ENCODE measurements at regions not wholly inside any gene's neighbourhood (a gene's known extent, or its start where the extent isn't known, plus 50 kb on each side); places are given as distances from the start of the nearest gene placed in this dataset.

DNA sequence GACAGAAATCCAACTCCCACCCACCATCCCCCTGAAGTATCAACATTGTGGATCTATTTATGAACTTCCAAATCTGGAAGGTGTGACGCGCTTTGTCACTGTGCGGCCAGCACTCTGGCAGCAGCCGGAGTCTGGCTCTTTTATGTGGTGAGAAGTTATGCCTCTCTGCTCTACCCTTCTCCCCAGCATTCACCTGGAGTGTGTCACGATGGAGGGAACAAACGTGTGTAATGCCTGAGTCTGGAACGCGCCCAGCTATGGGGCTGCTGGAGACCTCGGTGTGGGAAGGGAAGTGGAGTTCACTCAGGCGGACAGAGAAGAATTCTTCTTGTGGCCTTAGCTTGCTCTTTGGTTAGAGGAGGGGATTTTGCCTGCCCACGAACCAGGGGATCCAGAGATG lies 222.1 kb upstream of the RPL34 start:
- CTCF ChIA-PET = no interaction called here
- H2AFZ ChIP-seq (ENCODE audit: low read depth) = no peak overlapping the region
- no peaks in the 10 kb centered on the region for H3K79me2 ChIP-seq (ENCODE audit: insufficient read depth)
- H3K4me2 ChIP-seq = no peak overlapping the region
- peaks cover 9% of the 10 kb centered on the region; the same call in 1 of the 2 replicates for H3K27me3 ChIP-seq (ENCODE audit: insufficient read depth)
- WGBS (ENCODE audit: low lambda C conversion rate) = 27% methylated on average over 7 of the region's 11 CpGs
- H3K9me2 ChIP-seq = no peaks in the 10 kb centered on the region
- no peak overlapping the region for H3K4me3 ChIP-seq (ENCODE audit: low read depth in 2 of 2, low read length in 1 of 2)
- H4K20me1 ChIP-seq (ENCODE audit: insufficient read depth) = no peaks in the 10 kb centered on the region
- no peak overlapping the region for H3K9ac ChIP-seq
- POLR2A ChIA-PET = no interaction called here
- no peaks in the 10 kb centered on the region for H3F3A ChIP-seq (replicated peaks; ENCODE audit: insufficient read depth)
- H3K27ac ChIP-seq (ENCODE audit: low read depth in 2 of 2, low read length in 1 of 2) = no peak overlapping the region
- H3K9me3 ChIP-seq = no peaks in the 10 kb centered on the region
- H3K36me3 ChIP-seq (replicated peaks in 1 of 2; ENCODE audit: control insufficient read depth in 1 of 2, insufficient read depth in 2 of 2, low read length in 1 of 2) = no peaks in the 10 kb centered on the region
- no peaks in the 10 kb centered on the region for H3K4me1 ChIP-seq (ENCODE audit: control insufficient read depth in 1 of 2, insufficient read depth in 2 of 2, low read depth in 1 of 2, low read length in 1 of 2)
- TF ChIP-seq FOSL2 (IDR thresholded peaks at IDR 0.05; ENCODE audit: borderline replicate concordance, low read depth) = no peak
- no peak for TF ChIP-seq EZH2phosphoT487 (IDR thresholded peaks at IDR 0.05; ENCODE audit: borderline replicate concordance, low read depth)
- TF ChIP-seq FOXJ3 (CRISPR knock-in tag; IDR thresholded peaks at IDR 0.05) = no peak
- TF ChIP-seq TEAD4 (IDR thresholded peaks at IDR 0.05; ENCODE audit: borderline replicate concordance, insufficient read depth) = no peak
- TF ChIP-seq FOXM1 (IDR thresholded peaks at IDR 0.05; ENCODE audit: low read depth) = no peak
- TF ChIP-seq, protein P1, sequence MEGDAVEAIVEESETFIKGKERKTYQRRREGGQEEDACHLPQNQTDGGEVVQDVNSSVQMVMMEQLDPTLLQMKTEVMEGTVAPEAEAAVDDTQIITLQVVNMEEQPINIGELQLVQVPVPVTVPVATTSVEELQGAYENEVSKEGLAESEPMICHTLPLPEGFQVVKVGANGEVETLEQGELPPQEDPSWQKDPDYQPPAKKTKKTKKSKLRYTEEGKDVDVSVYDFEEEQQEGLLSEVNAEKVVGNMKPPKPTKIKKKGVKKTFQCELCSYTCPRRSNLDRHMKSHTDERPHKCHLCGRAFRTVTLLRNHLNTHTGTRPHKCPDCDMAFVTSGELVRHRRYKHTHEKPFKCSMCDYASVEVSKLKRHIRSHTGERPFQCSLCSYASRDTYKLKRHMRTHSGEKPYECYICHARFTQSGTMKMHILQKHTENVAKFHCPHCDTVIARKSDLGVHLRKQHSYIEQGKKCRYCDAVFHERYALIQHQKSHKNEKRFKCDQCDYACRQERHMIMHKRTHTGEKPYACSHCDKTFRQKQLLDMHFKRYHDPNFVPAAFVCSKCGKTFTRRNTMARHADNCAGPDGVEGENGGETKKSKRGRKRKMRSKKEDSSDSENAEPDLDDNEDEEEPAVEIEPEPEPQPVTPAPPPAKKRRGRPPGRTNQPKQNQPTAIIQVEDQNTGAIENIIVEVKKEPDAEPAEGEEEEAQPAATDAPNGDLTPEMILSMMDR (IDR thresholded peaks at IDR 0.05) = no peak
- TF ChIP-seq GABPA (IDR thresholded peaks at IDR 0.05; ENCODE audit: low read depth) = no peak
- no peak for TF ChIP-seq RCOR1 (IDR thresholded peaks at IDR 0.05; ENCODE audit: low read length)
- TF ChIP-seq POLR2AphosphoS5 (IDR thresholded peaks at IDR 0.05; ENCODE audit: low read depth, low read length) = no peak
- no peak for TF ChIP-seq ELF1 (IDR thresholded peaks at IDR 0.05)
- TF ChIP-seq JUND (IDR thresholded peaks at IDR 0.05) = no peak
- no peak for TF ChIP-seq NFIC (IDR thresholded peaks at IDR 0.05; ENCODE audit: borderline replicate concordance)
- TF ChIP-seq, protein P2, sequence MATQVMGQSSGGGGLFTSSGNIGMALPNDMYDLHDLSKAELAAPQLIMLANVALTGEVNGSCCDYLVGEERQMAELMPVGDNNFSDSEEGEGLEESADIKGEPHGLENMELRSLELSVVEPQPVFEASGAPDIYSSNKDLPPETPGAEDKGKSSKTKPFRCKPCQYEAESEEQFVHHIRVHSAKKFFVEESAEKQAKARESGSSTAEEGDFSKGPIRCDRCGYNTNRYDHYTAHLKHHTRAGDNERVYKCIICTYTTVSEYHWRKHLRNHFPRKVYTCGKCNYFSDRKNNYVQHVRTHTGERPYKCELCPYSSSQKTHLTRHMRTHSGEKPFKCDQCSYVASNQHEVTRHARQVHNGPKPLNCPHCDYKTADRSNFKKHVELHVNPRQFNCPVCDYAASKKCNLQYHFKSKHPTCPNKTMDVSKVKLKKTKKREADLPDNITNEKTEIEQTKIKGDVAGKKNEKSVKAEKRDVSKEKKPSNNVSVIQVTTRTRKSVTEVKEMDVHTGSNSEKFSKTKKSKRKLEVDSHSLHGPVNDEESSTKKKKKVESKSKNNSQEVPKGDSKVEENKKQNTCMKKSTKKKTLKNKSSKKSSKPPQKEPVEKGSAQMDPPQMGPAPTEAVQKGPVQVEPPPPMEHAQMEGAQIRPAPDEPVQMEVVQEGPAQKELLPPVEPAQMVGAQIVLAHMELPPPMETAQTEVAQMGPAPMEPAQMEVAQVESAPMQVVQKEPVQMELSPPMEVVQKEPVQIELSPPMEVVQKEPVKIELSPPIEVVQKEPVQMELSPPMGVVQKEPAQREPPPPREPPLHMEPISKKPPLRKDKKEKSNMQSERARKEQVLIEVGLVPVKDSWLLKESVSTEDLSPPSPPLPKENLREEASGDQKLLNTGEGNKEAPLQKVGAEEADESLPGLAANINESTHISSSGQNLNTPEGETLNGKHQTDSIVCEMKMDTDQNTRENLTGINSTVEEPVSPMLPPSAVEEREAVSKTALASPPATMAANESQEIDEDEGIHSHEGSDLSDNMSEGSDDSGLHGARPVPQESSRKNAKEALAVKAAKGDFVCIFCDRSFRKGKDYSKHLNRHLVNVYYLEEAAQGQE (IDR thresholded peaks at IDR 0.05; ENCODE audit: low read depth, low read length) = no peak
- TF ChIP-seq, protein P3, sequence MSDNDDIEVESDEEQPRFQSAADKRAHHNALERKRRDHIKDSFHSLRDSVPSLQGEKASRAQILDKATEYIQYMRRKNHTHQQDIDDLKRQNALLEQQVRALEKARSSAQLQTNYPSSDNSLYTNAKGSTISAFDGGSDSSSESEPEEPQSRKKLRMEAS (IDR thresholded peaks at IDR 0.05; ENCODE audit: low read depth) = no peak
- DNase-seq = no peak

DNA sequence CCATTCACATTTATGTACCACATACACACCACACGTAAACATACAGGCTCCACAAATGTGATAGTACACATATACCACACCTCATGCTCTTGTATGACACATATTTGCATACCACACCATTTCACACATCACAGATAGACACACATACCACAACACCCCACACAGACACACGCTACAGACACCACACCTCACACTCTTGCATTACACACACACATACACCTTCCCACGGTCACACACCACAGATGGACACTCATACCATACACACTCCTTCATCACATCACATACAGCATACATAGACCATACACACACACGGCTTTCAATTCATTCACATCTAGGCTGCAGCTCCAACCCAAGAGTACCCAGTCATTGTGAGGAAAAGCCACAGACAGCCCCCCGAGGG lies 222.5 kb upstream of the RPL34 start:
- Histone ChIP-seq H3F3A (replicated peaks; ENCODE audit: insufficient read depth) (no peaks in the 10 kb centered on the region), H2AFZ (ENCODE audit: low read depth) (no peak overlapping the region), H3K27ac (ENCODE audit: low read depth in 2 of 2, low read length in 1 of 2) (no peak overlapping the region), H4K20me1 (ENCODE audit: insufficient read depth) (no peaks in the 10 kb centered on the region), H3K4me3 (ENCODE audit: low read depth in 2 of 2, low read length in 1 of 2) (no peak overlapping the region), H3K36me3 (replicated peaks in 1 of 2; ENCODE audit: control insufficient read depth in 1 of 2, insufficient read depth in 2 of 2, low read length in 1 of 2) (no peaks in the 10 kb centered on the region), H3K9me3 (no peaks in the 10 kb centered on the region), H3K27me3 (ENCODE audit: insufficient read depth) (peaks cover 9% of the 10 kb centered on the region; the same call in 1 of the 2 replicates), H3K9ac (no peak overlapping the region), H3K79me2 (ENCODE audit: insufficient read depth) (no peaks in the 10 kb centered on the region), H3K4me1 (ENCODE audit: control insufficient read depth in 1 of 2, insufficient read depth in 2 of 2, low read depth in 1 of 2, low read length in 1 of 2) (no peaks in the 10 kb centered on the region), H3K9me2 (no peaks in the 10 kb centered on the region), H3K4me2 (no peak overlapping the region)
- POLR2A ChIA-PET = no interaction called here
- DNase-seq = no peak
- TF ChIP-seq FOSL2 (IDR thresholded peaks at IDR 0.05; ENCODE audit: borderline replicate concordance, low read depth) (no peak), TEAD4 (IDR thresholded peaks at IDR 0.05; ENCODE audit: borderline replicate concordance, insufficient read depth) (no peak), RXRA (IDR thresholded peaks at IDR 0.05; ENCODE audit: borderline replicate concordance, low read depth) (no peak), SMC3 (IDR thresholded peaks at IDR 0.05; ENCODE audit: low read depth, low read length) (no peak), GABPA (IDR thresholded peaks at IDR 0.05; ENCODE audit: low read depth) (no peak), MEF2A (IDR thresholded peaks at IDR 0.05; ENCODE audit: borderline replicate concordance, low read depth) (no peak), RFX5 (IDR thresholded peaks at IDR 0.05; ENCODE audit: low read length) (no peak), FOXM1 (IDR thresholded peaks at IDR 0.05; ENCODE audit: low read depth) (no peak), GATA2 (CRISPR knock-in tag; IDR thresholded peaks at IDR 0.05) (no peak), RAD21 (IDR thresholded peaks at IDR 0.05; ENCODE audit: low read length) (no peak)
- TF ChIP-seq, protein P4, sequence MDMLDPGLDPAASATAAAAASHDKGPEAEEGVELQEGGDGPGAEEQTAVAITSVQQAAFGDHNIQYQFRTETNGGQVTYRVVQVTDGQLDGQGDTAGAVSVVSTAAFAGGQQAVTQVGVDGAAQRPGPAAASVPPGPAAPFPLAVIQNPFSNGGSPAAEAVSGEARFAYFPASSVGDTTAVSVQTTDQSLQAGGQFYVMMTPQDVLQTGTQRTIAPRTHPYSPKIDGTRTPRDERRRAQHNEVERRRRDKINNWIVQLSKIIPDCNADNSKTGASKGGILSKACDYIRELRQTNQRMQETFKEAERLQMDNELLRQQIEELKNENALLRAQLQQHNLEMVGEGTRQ (IDR thresholded peaks at IDR 0.05; ENCODE audit: borderline replicate concordance, low read depth, low read length) = no peak
- CTCF ChIA-PET = no interaction called here
- 13% methylated on average over 5 of the region's 5 CpGs for WGBS (ENCODE audit: low lambda C conversion rate)
